SU-DHL-6 (cell line): ENCODE measurements at regions not wholly inside any gene's neighbourhood (a gene's known extent, or its start where the extent isn't known, plus 50 kb on each side); places are given as distances from the start of the nearest gene placed in this dataset.

Source experiments
- EZH2phosphoT487 ChIP-seq: fragments of 200-600 bp; sonication (generic), shearing (Covaris generic); conservative IDR thresholded peaks from 2 replicates; pipeline ENCODE4 v1.6.1; 2018; ENCODE audit warnings: mild to moderate bottlenecking, antibody characterized with exemption, low read length, moderate library complexity, mixed read lengths
- TF ChIP-seq, protein P1 (sequence below): fragments of 200-600 bp; sonication (generic); IDR thresholded peaks from one replicate; pipeline ENCODE4 v1.5.1; 2017; ENCODE audit warnings: antibody characterized with exemption, mild to moderate bottlenecking, low read length, moderate library complexity; ENCODE audit not compliant: insufficient read depth, poor library complexity, severe bottlenecking

DNA sequence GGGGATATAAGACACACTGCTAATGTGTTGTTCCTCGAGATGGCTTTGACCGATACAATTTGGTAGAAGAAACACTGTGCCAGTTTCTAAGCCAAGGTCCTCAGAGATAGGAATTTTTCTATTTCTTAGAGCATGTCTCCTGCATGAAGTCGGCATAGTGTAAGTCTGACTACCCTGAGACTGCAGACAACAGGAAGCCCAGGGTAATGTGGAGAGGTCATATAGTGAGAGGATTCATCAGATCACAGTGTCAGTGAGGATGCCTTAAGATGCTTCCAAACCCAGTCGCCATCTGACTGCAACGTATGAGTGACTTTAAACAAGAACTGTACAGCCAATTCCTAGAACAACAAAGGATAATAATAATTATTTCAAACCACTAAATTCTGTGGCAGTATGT lies 818.3 kb upstream of the GYPC start:
- TF ChIP-seq, protein P1, sequence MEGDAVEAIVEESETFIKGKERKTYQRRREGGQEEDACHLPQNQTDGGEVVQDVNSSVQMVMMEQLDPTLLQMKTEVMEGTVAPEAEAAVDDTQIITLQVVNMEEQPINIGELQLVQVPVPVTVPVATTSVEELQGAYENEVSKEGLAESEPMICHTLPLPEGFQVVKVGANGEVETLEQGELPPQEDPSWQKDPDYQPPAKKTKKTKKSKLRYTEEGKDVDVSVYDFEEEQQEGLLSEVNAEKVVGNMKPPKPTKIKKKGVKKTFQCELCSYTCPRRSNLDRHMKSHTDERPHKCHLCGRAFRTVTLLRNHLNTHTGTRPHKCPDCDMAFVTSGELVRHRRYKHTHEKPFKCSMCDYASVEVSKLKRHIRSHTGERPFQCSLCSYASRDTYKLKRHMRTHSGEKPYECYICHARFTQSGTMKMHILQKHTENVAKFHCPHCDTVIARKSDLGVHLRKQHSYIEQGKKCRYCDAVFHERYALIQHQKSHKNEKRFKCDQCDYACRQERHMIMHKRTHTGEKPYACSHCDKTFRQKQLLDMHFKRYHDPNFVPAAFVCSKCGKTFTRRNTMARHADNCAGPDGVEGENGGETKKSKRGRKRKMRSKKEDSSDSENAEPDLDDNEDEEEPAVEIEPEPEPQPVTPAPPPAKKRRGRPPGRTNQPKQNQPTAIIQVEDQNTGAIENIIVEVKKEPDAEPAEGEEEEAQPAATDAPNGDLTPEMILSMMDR = no peak
- TF ChIP-seq EZH2phosphoT487 = no peak
